ENCODE measurements at regions not wholly inside any gene's neighbourhood (a gene's known extent, or its start where the extent isn't known, plus 50 kb on each side); places are given as distances from the start of the nearest gene placed in this dataset.

- H3K4me1 ChIP-seq = no peaks in the 10 kb centered on the region
- H3K9me3 ChIP-seq = no peaks in the 10 kb centered on the region
- WGBS, 3 donors = 60 to 64% (median 62%) methylated on average over 6 of the region's 6 CpGs
- no peaks in the 10 kb centered on the region for H3K36me3 ChIP-seq (ENCODE audit: insufficient read depth in 1 of 2, low read depth in 1 of 2)
- DNase-seq (no peak), ATAC-seq (no peak)
- no peaks in the 10 kb centered on the region for H3K27me3 ChIP-seq (ENCODE audit: insufficient read depth in 3 of 3, low read length in 2 of 3)
- intact Hi-C loops (cut with DNase I) = no loop called here
- H3K27ac ChIP-seq = no peak overlapping the region
- TF ChIP-seq CTCF (IDR thresholded peaks at IDR 0.05) = no peak
- H3K4me3 ChIP-seq = no peak overlapping the region
These were observed 316.4 kb upstream of the TUSC1 start for GRCh38 chr9:25994605-25995004.

- Histone ChIP-seq H3K4me1 (no peaks in the 10 kb centered on the region), H3K4me3 (no peak overlapping the region), H3K9me3 (no peaks in the 10 kb centered on the region), H3K27ac (no peak overlapping the region), H3K27me3 (ENCODE audit: insufficient read depth in 3 of 3, low read length in 2 of 3) (no peaks in the 10 kb centered on the region), H3K36me3 (ENCODE audit: insufficient read depth in 1 of 2, low read depth in 1 of 2) (no peaks in the 10 kb centered on the region)
- intact Hi-C loops (cut with DNase I) = no loop called here
- no peak for ATAC-seq
- no peak for DNase-seq
- WGBS, 3 donors = 67 to 83% (median 72%) methylated on average over 1 of the region's 1 CpG
- no peak for TF ChIP-seq CTCF (IDR thresholded peaks at IDR 0.05)
These were observed 312.1 kb upstream of the TUSC1 start for GRCh38 chr9:25990376-25990775.

- intact Hi-C loops (cut with DNase I) = no loop called here
- Histone ChIP-seq H3K9me3 (no peaks in the 10 kb centered on the region), H3K4me3 (no peak overlapping the region), H3K36me3 (ENCODE audit: insufficient read depth in 1 of 2, low read depth in 1 of 2) (no peaks in the 10 kb centered on the region), H3K27me3 (ENCODE audit: insufficient read depth in 3 of 3, low read length in 2 of 3) (no peaks in the 10 kb centered on the region), H3K27ac (no peak overlapping the region), H3K4me1 (no peaks in the 10 kb centered on the region)
- TF ChIP-seq CTCF (IDR thresholded peaks at IDR 0.05) = no peak
- ATAC-seq = no peak
- DNase-seq = no peak
- WGBS, 3 donors = 83 to 98% (median 95%) methylated on average over 1 of the region's 1 CpG
These were observed 297.4 kb upstream of the TUSC1 start for GRCh38 chr9:25975667-25976066.

- 38 to 52% (median 51%) methylated on average over 3 of the region's 3 CpGs for WGBS, 3 donors
- Histone ChIP-seq H3K36me3 (ENCODE audit: insufficient read depth in 1 of 2, low read depth in 1 of 2) (no peaks in the 10 kb centered on the region), H3K9me3 (peaks cover 10% of the 10 kb centered on the region), H3K4me3 (no peak overlapping the region), H3K27ac (no peak overlapping the region), H3K27me3 (ENCODE audit: insufficient read depth in 3 of 3, low read length in 2 of 3) (no peaks in the 10 kb centered on the region), H3K4me1 (no peaks in the 10 kb centered on the region)
- peak; percentile 10 for TF ChIP-seq CTCF (IDR thresholded peaks at IDR 0.05)
- no peak for ATAC-seq
- intact Hi-C loops (cut with DNase I) = loop anchor here in 1 of 2 donors (5.0 kb wide), 1 partner anchor 53 kb away; no protein-coding TSS in a partner anchor
- no peak for DNase-seq
These were observed 286.0 kb upstream of the TUSC1 start for GRCh38 chr9:25964239-25964638.

- no peak for DNase-seq
- no peaks in the 10 kb centered on the region for H3K4me1 ChIP-seq
- no peaks in the 10 kb centered on the region for H3K27me3 ChIP-seq (ENCODE audit: insufficient read depth in 3 of 3, low read length in 2 of 3)
- no peak for ATAC-seq
- intact Hi-C loops (cut with DNase I) = loop anchor here in 1 of 2 donors (5.0 kb wide), 1 partner anchor 57 kb away; no protein-coding TSS in a partner anchor
- no peak overlapping the region for H3K4me3 ChIP-seq
- H3K36me3 ChIP-seq (ENCODE audit: insufficient read depth in 1 of 2, low read depth in 1 of 2) = no peaks in the 10 kb centered on the region
- H3K27ac ChIP-seq = no peak overlapping the region
- 66 to 74% (median 69%) methylated on average over 3 of the region's 3 CpGs for WGBS, 3 donors
- TF ChIP-seq CTCF (IDR thresholded peaks at IDR 0.05) = no peak
- H3K9me3 ChIP-seq = peaks cover 1% of the 10 kb centered on the region
These were observed 281.9 kb upstream of the TUSC1 start for GRCh38 chr9:25960178-25960577.

Data from psoas muscle (tissue), 7 donors.